Activated T-helper 17 cell treated with anti-CD3 and anti-CD28 coated beads, Interleukin-2, amount 50 U/mL, for 72 hours (primary cell): ENCODE measurements at regions not wholly inside any gene's neighbourhood (a gene's known extent, or its start where the extent isn't known, plus 50 kb on each side); places are given as distances from the start of the nearest gene placed in this dataset.

ENCODE experiments used
- ATAC-seq: fragments of 150-1000 bp; cut with Tn5 transposase; replicated peaks from 2 replicates; pipeline ENCODE4 v1.10.0; 2021; ENCODE audit warnings: mild to moderate bottlenecking, moderate library complexity
- H3K27ac Mint-ChIP-seq: one replicate; pipeline ENCODE4 v1.8.0; 2022; ENCODE audit warnings: mixed read lengths
- H3K27me3 Mint-ChIP-seq: one replicate; pipeline ENCODE4 v1.8.0; 2022; ENCODE audit warnings: mixed read lengths
- H3K36me3 Mint-ChIP-seq: one replicate; pipeline ENCODE4 v1.8.0; 2022; ENCODE audit warnings: low read depth, mild to moderate bottlenecking, mixed read lengths
- H3K4me1 Mint-ChIP-seq: one replicate; pipeline ENCODE4 v1.8.0; 2022; ENCODE audit warnings: mixed read lengths
- H3K4me3 Mint-ChIP-seq: one replicate; pipeline ENCODE4 v1.8.0; 2022; ENCODE audit warnings: mild to moderate bottlenecking, mixed read lengths
- H3K9me3 Mint-ChIP-seq: one replicate; pipeline ENCODE4 v1.8.0; 2022; ENCODE audit warnings: mixed read lengths

DNA sequence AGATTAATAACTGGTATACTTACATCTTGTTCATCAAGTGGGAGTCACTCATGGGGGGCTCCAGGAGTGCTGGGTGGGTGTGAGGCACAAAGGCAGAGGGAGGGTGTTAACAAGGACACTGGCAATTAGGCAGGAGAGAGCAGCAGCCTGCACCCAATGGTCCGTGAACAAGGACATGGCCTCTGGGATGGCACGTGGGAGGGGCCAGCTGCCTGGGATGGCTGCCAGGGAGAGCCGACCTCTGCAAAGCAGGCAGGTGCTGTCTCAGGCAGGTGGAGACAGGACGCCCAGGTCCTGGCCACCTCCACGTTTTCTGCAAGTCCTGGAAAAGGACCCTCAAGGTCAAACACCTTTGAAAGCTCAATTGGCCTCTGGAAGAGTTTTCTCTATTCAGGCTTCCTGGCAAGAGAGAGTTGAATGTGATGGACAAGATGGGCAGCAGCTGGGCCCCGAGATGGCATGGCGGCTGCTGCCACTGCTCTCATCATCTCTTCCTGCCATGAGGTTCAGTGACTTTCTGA is 257.1 kb downstream of the BUD13 start:
- no peaks in the 10 kb centered on the region for H3K4me1 Mint-ChIP-seq
- ATAC-seq, result no peak
- no peaks in the 10 kb centered on the region for H3K9me3 Mint-ChIP-seq
- no peak overlapping the region for H3K27ac Mint-ChIP-seq
- H3K36me3 Mint-ChIP-seq, result no peaks in the 10 kb centered on the region
- H3K27me3 Mint-ChIP-seq, result peaks cover 47% of the 10 kb centered on the region
- no peak overlapping the region for H3K4me3 Mint-ChIP-seq

DNA sequence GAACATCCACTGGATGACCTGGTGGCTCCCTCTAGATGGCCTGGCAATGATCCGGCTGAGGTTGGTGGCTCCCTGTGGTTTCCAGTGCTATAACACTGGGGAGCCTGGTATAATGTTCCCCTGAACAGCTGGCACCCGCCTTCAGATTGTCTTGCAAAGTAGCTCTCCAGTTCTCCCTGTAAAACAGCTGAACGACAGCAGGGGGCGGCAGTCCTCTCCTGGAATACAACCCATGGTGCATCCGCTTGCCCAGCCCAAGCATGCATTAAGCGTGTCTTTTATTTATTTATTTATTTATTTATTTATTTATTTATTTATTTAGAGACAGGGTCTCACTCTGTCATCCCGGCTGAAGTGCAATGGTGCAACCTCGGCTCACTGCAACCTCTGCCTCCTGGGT is 258.9 kb downstream of the BUD13 start:
- ATAC-seq, result no peak
- Mint-ChIP-seq H3K27ac (no peak overlapping the region), H3K4me1 (no peaks in the 10 kb centered on the region), H3K9me3 (no peaks in the 10 kb centered on the region), H3K27me3 (peaks cover 42% of the 10 kb centered on the region), H3K36me3 (no peaks in the 10 kb centered on the region), H3K4me3 (no peak overlapping the region)

DNA sequence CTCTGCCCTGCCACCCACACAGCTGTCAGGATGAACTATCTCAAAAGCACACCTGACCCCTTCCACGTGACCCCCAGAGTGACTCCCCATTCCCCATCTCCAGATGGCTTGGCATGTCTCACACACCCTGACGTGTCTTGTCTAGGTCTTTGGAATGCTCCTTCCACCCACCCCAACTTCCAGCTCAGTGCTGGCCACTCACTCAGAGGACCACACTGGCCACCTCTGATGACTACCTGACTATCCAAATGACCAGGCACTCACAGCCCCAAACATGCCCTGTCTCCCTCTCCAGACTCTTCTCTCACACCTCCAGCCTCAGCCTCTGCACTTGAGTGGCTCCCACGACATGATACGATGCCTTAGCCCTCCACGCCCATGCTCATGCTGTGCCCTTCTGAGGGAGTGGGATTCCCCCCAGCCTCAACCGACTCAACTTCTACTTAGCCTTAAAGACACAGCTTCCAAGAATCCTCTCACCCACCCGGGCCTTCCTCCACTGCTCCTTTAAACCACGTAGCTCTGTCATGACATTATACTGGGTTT is 259.4 kb downstream of the BUD13 start:
- Mint-ChIP-seq H3K27ac (no peak overlapping the region), H3K4me1 (no peaks in the 10 kb centered on the region), H3K9me3 (no peaks in the 10 kb centered on the region), H3K36me3 (no peaks in the 10 kb centered on the region), H3K27me3 (peaks cover 42% of the 10 kb centered on the region), H3K4me3 (no peak overlapping the region)
- no peak for ATAC-seq

DNA sequence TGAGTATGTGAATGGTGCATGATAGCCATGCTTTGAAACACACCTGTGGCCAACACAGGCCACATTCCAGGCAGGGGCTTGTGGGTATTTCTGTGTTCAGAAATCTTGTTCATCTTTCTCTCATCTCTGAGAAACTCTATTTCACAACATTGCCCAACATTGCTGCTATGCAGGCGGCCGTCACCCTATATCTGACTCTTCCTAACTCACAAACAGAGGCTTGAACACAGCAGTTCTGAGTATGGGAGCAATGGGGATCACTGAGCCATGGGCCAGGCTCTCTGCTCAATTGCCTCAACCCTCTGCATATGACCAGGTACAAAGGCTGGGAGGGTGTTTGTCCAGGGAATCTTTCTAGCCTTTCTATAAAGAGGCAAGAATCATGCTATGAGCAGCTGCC is 259.9 kb downstream of the BUD13 start:
- no peaks in the 10 kb centered on the region for H3K4me1 Mint-ChIP-seq
- H3K36me3 Mint-ChIP-seq, result no peaks in the 10 kb centered on the region
- H3K27me3 Mint-ChIP-seq, result peaks cover 40% of the 10 kb centered on the region
- no peak overlapping the region for H3K27ac Mint-ChIP-seq
- no peak for ATAC-seq
- no peak overlapping the region for H3K4me3 Mint-ChIP-seq
- no peaks in the 10 kb centered on the region for H3K9me3 Mint-ChIP-seq

DNA sequence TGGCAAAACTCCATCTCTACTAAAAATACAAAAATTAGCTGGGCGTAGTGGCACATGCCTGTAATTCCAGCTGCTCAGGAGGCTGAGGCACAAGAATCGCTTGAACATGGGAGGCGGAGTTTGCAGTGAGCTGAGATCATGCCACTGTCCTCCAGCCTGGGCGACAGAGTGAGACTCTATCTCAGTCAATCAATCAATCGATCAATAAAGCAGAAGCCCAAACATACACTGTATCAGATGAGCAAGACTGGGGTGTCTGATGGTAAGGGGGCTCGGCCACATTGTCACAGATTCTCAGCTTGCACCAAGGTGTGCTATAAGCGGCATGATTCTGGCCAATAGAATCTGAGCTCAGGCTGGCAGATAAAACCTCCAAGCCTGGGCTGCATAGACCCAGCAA is 261.1 kb downstream of the BUD13 start:
- H3K9me3 Mint-ChIP-seq, result no peaks in the 10 kb centered on the region
- no peaks in the 10 kb centered on the region for H3K4me1 Mint-ChIP-seq
- no peak for ATAC-seq
- H3K27ac Mint-ChIP-seq, result no peak overlapping the region
- H3K27me3 Mint-ChIP-seq, result peaks cover 34% of the 10 kb centered on the region
- H3K4me3 Mint-ChIP-seq, result no peak overlapping the region
- no peaks in the 10 kb centered on the region for H3K36me3 Mint-ChIP-seq

DNA sequence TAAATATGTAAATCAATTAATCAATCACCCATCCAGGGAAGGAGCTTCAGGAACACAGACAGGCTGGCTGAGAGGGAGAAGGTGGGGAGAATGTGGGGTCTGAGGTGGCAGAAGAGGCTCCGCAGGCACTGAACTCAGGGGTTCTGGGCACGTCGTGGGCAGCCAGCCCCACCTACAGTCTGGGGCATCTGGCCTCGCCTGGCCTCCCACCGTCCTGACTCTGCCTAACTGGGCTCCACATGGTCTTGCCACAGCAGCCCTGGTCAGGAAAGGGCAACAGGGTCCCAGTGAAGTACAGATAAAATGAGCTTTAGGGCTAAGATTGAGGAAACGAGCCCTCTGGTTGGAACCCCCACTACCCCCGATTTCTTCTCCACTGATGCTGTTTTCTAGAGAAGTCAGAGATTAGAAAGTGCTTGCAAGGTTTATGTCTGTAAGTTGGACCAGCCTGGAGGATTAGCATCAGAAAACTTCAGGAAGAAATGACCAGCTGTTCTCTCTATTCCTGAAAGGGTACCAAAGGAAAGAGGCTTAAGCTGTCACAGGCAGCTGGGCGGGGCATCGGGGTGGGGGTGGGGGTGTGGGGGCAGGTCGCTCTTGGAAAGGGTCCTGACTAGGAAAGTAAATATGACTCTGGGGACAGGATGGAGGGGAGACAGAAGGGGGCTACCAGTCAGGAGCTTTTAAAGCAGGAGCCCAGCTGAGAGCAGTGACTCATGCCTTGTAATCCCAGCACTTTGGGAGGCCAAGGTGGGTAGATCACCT is 261.7 kb downstream of the BUD13 start:
- peaks cover 31% of the 10 kb centered on the region for H3K27me3 Mint-ChIP-seq
- no peaks in the 10 kb centered on the region for H3K4me1 Mint-ChIP-seq
- no peak overlapping the region for H3K27ac Mint-ChIP-seq
- no peaks in the 10 kb centered on the region for H3K36me3 Mint-ChIP-seq
- H3K4me3 Mint-ChIP-seq, result no peak overlapping the region
- H3K9me3 Mint-ChIP-seq, result no peaks in the 10 kb centered on the region
- ATAC-seq, result no peak

DNA sequence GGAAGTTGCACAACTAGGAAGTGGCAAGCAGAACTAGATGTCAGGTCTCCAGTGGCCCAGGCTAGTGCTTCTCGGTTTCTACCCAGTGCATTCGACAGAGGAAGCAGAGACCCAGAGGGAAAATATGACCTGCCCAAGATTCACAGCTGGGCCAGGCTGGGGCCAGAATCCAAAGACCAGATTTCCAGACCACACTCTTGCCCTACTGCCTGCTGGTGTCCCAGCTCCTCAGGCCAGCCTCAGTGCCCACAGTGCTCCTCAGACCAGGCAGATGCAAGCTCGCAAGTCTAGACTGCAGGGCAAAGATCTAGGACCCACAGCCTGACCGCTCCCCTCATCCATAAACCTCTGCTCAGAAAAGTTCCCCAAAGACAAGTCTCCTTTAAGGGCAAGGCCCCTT is 262.6 kb downstream of the BUD13 start:
- Mint-ChIP-seq H3K4me3 (no peak overlapping the region), H3K4me1 (no peaks in the 10 kb centered on the region), H3K27me3 (peaks cover 29% of the 10 kb centered on the region), H3K36me3 (no peaks in the 10 kb centered on the region), H3K9me3 (no peaks in the 10 kb centered on the region), H3K27ac (no peak overlapping the region)
- no peak for ATAC-seq

DNA sequence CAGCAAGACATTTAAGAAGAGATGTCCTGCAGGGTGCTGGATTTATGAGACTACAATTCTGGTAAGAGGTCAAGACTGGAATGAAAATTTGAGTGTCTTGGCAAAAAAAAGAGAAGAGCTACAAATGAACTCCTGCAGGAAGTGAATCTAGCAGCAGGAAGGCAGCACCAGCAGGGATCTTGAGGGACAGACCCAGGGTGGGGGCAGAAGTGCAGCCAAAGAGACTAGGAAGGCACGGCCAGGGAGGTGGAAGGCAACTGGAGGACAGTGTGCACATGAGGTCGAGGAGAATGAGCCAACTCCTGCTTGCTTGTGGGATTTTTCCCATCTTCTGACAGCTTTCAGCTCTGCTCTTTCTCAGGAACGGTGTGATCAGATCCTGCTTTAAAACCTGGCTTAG is 263.2 kb downstream of the BUD13 start:
- Mint-ChIP-seq H3K27ac (no peak overlapping the region), H3K4me3 (no peak overlapping the region), H3K36me3 (no peaks in the 10 kb centered on the region), H3K9me3 (no peaks in the 10 kb centered on the region), H3K27me3 (peaks cover 32% of the 10 kb centered on the region), H3K4me1 (no peaks in the 10 kb centered on the region)
- no peak for ATAC-seq

DNA sequence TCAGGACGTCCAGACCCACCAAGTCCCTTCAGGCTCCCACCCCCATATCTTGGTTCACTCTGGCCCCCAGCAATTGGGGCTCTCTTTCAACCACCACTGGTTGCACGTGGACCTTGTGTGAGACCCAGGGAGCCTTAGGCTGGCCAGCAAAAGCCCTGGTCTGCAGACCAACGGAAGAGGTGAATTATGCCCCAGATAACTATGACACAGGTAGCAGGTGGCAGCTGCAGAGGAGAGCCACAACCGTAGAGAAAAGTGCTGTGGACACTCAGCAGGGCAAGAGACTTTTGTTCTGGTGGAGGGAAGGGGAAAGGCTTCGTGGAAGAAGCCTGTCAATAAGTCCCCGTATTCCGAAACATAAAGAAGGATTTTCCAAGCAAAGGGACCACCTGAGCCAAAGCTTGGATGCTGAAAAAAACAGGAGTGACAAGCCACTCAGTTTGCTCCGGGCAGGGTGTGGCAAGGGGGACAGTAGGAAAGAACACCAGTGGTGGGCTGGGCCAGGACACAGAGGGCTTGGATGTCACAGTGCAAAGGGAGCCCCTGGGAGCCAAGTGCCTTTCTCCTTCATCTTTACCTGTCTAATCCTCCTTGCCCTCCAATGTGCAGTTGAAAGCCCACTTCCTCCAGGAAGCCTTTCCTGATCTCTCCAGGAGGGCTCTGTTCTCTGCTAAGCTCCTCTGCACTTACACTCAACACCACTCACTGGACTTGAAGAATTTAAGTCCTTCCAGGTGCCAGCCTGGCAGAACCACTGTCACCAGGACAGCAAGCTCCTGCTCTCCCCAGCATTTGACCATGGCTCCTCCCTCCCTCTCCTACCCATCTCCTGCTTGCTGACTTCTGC is 264.7 kb downstream of the BUD13 start:
- H3K4me3 Mint-ChIP-seq, result no peak overlapping the region
- H3K27ac Mint-ChIP-seq, result no peak overlapping the region
- H3K36me3 Mint-ChIP-seq, result no peaks in the 10 kb centered on the region

DNA sequence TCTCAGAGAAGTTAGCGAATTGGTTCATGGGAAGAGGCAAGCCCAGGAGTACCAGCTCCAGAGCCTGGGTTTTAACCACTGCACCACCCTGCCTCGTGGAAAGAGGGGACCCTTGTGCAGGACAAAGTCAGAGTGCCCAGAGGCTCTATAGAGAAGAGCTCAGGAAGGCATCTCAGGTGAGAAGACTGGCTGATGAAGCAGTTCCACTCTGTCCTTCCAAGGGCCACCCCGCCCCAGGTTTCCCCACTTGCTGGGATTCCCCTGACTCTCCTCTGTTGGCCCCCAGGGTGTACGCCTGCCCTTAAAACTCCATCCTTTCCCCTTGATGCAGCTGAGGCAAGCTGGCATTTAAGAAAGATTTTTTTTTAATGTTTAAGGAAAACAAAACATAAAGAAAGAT is 265.8 kb downstream of the BUD13 start:
- no peaks in the 10 kb centered on the region for H3K36me3 Mint-ChIP-seq
- H3K27me3 Mint-ChIP-seq, result peaks cover 47% of the 10 kb centered on the region
- no peaks in the 10 kb centered on the region for H3K4me1 Mint-ChIP-seq
- no peak for ATAC-seq
- no peaks in the 10 kb centered on the region for H3K9me3 Mint-ChIP-seq
- no peak overlapping the region for H3K27ac Mint-ChIP-seq
- no peak overlapping the region for H3K4me3 Mint-ChIP-seq

More for the DNA sequence above, 264.7 kb downstream of the BUD13 start:
- H3K27me3 Mint-ChIP-seq, result peaks cover 38% of the 10 kb centered on the region
- ATAC-seq, result no peak
- H3K4me1 Mint-ChIP-seq, result no peaks in the 10 kb centered on the region
- H3K9me3 Mint-ChIP-seq, result no peaks in the 10 kb centered on the region

DNA sequence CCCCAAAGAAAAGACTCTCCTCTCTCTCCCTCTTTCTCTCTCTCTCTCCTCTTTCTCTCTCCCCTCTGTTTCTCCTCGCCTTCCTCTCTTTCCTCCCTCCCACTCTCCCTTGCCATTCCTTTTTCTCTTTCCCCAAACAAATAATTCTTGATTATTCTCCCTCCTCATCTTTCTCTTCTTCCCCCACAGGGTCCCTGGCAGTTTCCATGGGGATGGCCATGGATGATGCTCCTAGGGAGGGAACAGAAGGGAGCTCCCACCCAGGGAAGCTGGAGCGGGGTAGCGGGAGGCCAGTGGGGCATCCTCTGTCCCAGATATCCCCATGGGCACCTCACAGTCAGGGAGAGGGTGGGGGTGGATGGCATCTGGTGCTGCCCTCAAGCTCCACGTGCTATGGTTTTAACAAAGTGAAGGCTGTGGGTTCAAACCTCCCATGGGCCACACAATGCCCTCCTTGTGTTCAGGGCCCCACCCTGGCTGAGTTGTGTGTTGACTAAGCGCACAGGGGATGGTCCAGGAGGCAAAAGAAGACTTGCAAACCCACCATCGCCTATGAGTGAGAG is 266.4 kb downstream of the BUD13 start:
- H3K36me3 Mint-ChIP-seq, result no peaks in the 10 kb centered on the region
- no peak for ATAC-seq
- no peaks in the 10 kb centered on the region for H3K9me3 Mint-ChIP-seq
- H3K4me3 Mint-ChIP-seq, result no peak overlapping the region
- H3K27me3 Mint-ChIP-seq, result peaks cover 53% of the 10 kb centered on the region
- H3K27ac Mint-ChIP-seq, result no peak overlapping the region
- H3K4me1 Mint-ChIP-seq, result no peaks in the 10 kb centered on the region

DNA sequence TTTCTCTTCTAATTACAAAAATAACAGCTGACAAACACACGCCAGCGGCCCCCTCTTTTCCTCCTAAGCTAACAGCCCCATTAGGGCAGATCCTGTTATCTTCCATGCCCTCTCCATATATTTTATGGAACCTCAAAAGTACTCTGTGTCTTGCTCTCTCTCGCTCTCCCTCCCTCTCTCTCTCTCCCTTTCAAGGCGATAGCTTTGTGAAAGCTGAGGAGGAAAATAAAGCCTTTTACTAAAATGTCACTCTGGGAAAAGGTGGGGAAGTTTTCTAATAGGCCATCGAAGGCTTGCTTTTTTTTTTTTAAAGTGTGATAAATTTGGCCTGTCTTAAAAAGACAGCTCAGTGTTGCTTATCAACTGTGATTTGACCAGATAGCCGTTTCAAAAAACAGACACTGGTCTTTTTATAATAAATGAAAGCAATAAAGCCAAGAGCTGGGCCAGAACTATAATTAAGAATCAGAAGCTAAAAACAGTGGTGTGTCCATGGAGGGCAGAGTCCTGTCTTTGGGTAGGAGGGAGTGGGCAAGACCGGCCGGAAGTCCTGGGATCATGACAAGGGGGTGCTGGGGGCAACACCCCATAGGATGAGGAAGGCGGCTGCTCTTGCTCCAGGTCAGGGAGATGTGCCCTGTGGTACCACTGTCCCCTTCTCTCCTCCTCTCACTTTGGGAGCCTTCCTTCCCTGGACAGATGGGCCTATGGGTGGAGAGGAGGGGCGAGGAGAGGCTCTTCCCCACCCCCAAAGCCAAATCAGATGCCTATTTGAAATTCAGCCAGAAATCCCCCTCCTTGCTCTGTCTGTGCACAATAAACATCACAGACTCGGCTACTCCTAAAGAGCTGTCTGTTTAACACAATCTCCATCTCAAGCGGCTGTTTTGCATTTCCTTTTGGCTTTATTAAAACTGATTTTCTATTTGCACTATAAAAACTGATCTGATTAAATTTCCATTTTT is 267.2 kb downstream of the BUD13 start:
- no peaks in the 10 kb centered on the region for H3K4me1 Mint-ChIP-seq
- no peak for ATAC-seq
- H3K27ac Mint-ChIP-seq, result no peak overlapping the region
- peaks cover 57% of the 10 kb centered on the region for H3K27me3 Mint-ChIP-seq
- H3K9me3 Mint-ChIP-seq, result no peaks in the 10 kb centered on the region
- no peaks in the 10 kb centered on the region for H3K36me3 Mint-ChIP-seq
- no peak overlapping the region for H3K4me3 Mint-ChIP-seq

DNA sequence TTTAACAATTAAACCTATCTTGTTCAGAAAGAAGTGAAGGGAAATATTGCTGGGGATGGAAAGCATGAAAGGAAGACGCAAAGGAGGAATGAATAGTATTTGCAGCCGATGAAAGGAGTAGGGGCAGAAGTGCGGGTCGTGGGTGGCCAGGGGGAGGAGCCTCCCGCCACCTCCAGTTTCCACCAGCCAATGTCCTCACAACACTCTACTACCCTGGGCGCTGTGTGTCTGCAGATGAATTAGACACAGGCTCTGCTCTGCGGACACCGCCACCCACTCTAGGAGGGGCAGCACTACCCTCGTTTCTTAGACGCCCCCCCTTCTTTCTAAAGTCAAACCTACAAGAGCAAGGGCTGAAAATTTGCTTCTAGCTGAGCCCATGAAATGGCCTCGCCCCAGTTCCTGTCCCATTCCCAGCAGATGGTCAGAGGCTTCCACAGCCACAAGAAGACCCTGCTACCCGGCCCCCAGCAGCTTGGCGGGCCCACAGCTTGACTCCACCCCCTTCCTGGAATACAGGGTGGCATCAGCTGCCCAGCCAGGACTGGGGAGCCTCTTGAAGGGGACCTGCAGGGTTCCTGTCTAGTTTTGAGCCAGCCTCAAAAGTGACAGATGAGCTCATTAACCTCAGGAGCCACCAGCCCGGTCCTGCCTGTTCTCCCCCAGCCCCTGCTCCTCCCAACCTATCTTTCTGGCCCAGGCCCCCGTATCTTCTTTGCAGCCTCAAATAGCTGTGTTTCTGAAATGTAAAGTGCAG is 268.1 kb downstream of the BUD13 start:
- Mint-ChIP-seq H3K27me3 (peaks cover 53% of the 10 kb centered on the region), H3K27ac (no peak overlapping the region), H3K4me1 (no peaks in the 10 kb centered on the region), H3K36me3 (no peaks in the 10 kb centered on the region), H3K4me3 (no peak overlapping the region), H3K9me3 (no peaks in the 10 kb centered on the region)
- no peak for ATAC-seq
